H9 (cell line): ENCODE measurements at regions not wholly inside any gene's neighbourhood (a gene's known extent, or its start where the extent isn't known, plus 50 kb on each side); places are given as distances from the start of the nearest gene placed in this dataset.

Experiments
- DNase-seq: peaks from one replicate; pipeline ENCODE4 v3.0.0-alpha.2; 2017
- H2AFZ ChIP-seq: one replicate; pipeline ENCODE4 v1.6.1; 2013; ENCODE audit warnings: mild to moderate bottlenecking, low read length, control low read depth, moderate library complexity
- H2AK5ac ChIP-seq: 2 replicates; pipeline ENCODE4 v1.6.1; 2013; ENCODE audit warnings: low read length, control low read depth, mixed read lengths; ENCODE audit not compliant: insufficient read length
- H2BK120ac ChIP-seq: one replicate; pipeline ENCODE4 v1.6.1; 2013; ENCODE audit warnings: low read depth, mild to moderate bottlenecking, low read length, control low read depth, inconsistent platforms; ENCODE audit not compliant: poor library complexity, severe bottlenecking
- H2BK12ac ChIP-seq: 2 replicates; pipeline ENCODE4 v1.6.1; 2013; ENCODE audit warnings: low read length, control low read depth, mixed read lengths, low read depth; ENCODE audit not compliant: insufficient read length
- H2BK15ac ChIP-seq: 2 replicates; pipeline ENCODE4 v1.6.1; 2013; ENCODE audit warnings: low read depth, low read length, control low read depth
- H2BK20ac ChIP-seq: one replicate; pipeline ENCODE4 v1.6.1; 2013; ENCODE audit warnings: low read depth, mild to moderate bottlenecking, low read length, control low read depth, inconsistent platforms; ENCODE audit not compliant: poor library complexity, severe bottlenecking
- H2BK5ac ChIP-seq: 2 replicates; pipeline ENCODE4 v1.6.1; 2013; ENCODE audit warnings: low read length, control low read depth, mixed read lengths; ENCODE audit not compliant: insufficient read length
- H3K14ac ChIP-seq: 2 replicates; pipeline ENCODE4 v1.6.1; 2013; ENCODE audit warnings: low read length, control low read depth; ENCODE audit not compliant: insufficient read depth
- H3K18ac ChIP-seq: 2 replicates; pipeline ENCODE4 v1.6.1; 2013; ENCODE audit warnings: low read depth, mild to moderate bottlenecking, mixed read lengths, low read length, control low read depth; ENCODE audit not compliant: insufficient read length
- H3K23ac ChIP-seq: 2 replicates; pipeline ENCODE4 v1.6.1; 2013; ENCODE audit warnings: low read length, control low read depth, mixed read lengths, low read depth; ENCODE audit not compliant: insufficient read length
- H3K23me2 ChIP-seq: 2 replicates; pipeline ENCODE4 v1.6.1; 2013; ENCODE audit warnings: low read depth, mild to moderate bottlenecking, mixed read lengths, low read length, control low read depth; ENCODE audit not compliant: insufficient read length, poor library complexity, severe bottlenecking
- H3K27ac ChIP-seq: 2 replicates; pipeline ENCODE4 v1.5.1; 2013; ENCODE audit warnings: low read length, control low read depth, mixed read lengths, low read depth; ENCODE audit not compliant: insufficient read length
- H3K27me3 ChIP-seq: 2 replicates; pipeline ENCODE4 v1.6.1; 2013; ENCODE audit warnings: low read length, control low read depth, inconsistent platforms; ENCODE audit not compliant: insufficient read depth
- H3K4ac ChIP-seq: 2 replicates; pipeline ENCODE4 v1.6.1; 2013; ENCODE audit warnings: low read depth, mild to moderate bottlenecking, control low read depth, inconsistent platforms, low read length, moderate library complexity
- H3K4me1 ChIP-seq: 2 replicates; pipeline ENCODE4 v1.6.1; 2013; ENCODE audit warnings: low read length, control low read depth, inconsistent platforms; ENCODE audit not compliant: insufficient read depth
- H3K4me2 ChIP-seq: 2 replicates; pipeline ENCODE4 v1.6.1; 2013; ENCODE audit warnings: low read length, control low read depth, mixed read lengths; ENCODE audit not compliant: insufficient read length, insufficient read depth
- H3K56ac ChIP-seq: 2 replicates; pipeline ENCODE4 v1.6.1; 2013; ENCODE audit warnings: low read depth, mild to moderate bottlenecking, mixed read lengths, low read length, control low read depth; ENCODE audit not compliant: insufficient read length
- H3K79me1 ChIP-seq: 2 replicates; pipeline ENCODE4 v1.6.1; 2013; ENCODE audit warnings: low read depth, mild to moderate bottlenecking, moderate library complexity, low read length, control low read depth, inconsistent platforms; ENCODE audit not compliant: insufficient read depth, poor library complexity, severe bottlenecking
- H3K79me2 ChIP-seq: 2 replicates; pipeline ENCODE4 v1.6.1; 2013; ENCODE audit warnings: low read length, control low read depth, inconsistent platforms; ENCODE audit not compliant: insufficient read depth
- H3K9ac ChIP-seq: 2 replicates; pipeline ENCODE4 v1.6.1; 2013; ENCODE audit warnings: low read length, control low read depth, mixed read lengths; ENCODE audit not compliant: insufficient read length; ENCODE audit errors: extremely low read depth
- H3K9me3 ChIP-seq: one replicate; pipeline ENCODE4 v1.6.1; 2013; ENCODE audit warnings: low read depth, low read length, inconsistent platforms; ENCODE audit not compliant: control insufficient read depth
- H3T11ph ChIP-seq: one replicate; pipeline ENCODE4 v1.6.1; 2013; ENCODE audit warnings: mild to moderate bottlenecking, low read length, control low read depth, inconsistent platforms
- H4K20me1 ChIP-seq: one replicate; pipeline ENCODE4 v1.6.1; 2013; ENCODE audit not compliant: control insufficient read depth, insufficient read length, insufficient read depth
- H4K5ac ChIP-seq: 2 replicates; pipeline ENCODE4 v1.6.1; 2013; ENCODE audit warnings: low read depth, mild to moderate bottlenecking, mixed read lengths, low read length, control low read depth; ENCODE audit not compliant: insufficient read length
- H4K8ac ChIP-seq: replicated peaks from 2 replicates; pipeline ENCODE4 v1.6.1; 2013; ENCODE audit warnings: low read length, control low read depth, mixed read lengths, low read depth; ENCODE audit not compliant: insufficient read length
- H4K91ac ChIP-seq: 2 replicates; pipeline ENCODE4 v1.6.1; 2013; ENCODE audit warnings: low read depth, mild to moderate bottlenecking, moderate library complexity, mixed read lengths, low read length, control low read depth; ENCODE audit not compliant: insufficient read length
- H3K27ac Mint-ChIP-seq, 3 experiments: 2 replicates in 2 of 3; 3 replicates in 1 of 3; pipeline ENCODE4 v1.8.0; 2020 to 2021; ENCODE audit warnings: mixed read lengths in 3 of 3, mild to moderate bottlenecking in 1 of 3, moderate library complexity in 1 of 3
- H3K27me3 Mint-ChIP-seq: 2 replicates; pipeline ENCODE4 v1.8.0; 2021; ENCODE audit warnings: low read depth, mild to moderate bottlenecking, moderate library complexity, mixed read lengths
- H3K36me3 Mint-ChIP-seq, 3 experiments: 2 replicates in 2 of 3; 3 replicates in 1 of 3; pipeline ENCODE4 v1.8.0; 2020 to 2021; ENCODE audit warnings: low read depth in 3 of 3, mixed read lengths in 3 of 3; ENCODE audit not compliant: insufficient read depth in 1 of 3
- H3K4me1 Mint-ChIP-seq, 2 experiments: 2 replicates each; pipeline ENCODE4 v1.8.0; 2020; ENCODE audit warnings: mixed read lengths in 2 of 2
- H3K4me3 Mint-ChIP-seq, 2 experiments: 2 replicates in 1 of 2; 3 replicates in 1 of 2; pipeline ENCODE4 v1.8.0; 2020 to 2021; ENCODE audit warnings: mild to moderate bottlenecking in 2 of 2, mixed read lengths in 2 of 2, moderate library complexity in 1 of 2
- H3K9me3 Mint-ChIP-seq, 2 experiments: 2 replicates in 1 of 2; 3 replicates in 1 of 2; pipeline ENCODE4 v1.8.0; 2020; ENCODE audit warnings: mild to moderate bottlenecking in 2 of 2, mixed read lengths in 2 of 2, moderate library complexity in 1 of 2
- whole genome bisulfite sequencing: extraction: QIAGEN DNeasy Blood & Tissue Kit; methylation state at CpG from one replicate; pipeline ENCODE4 v1.1.7; 2013; ENCODE audit warnings: missing lambda C conversion rate, low lambda C conversion rate, mixed read lengths; ENCODE audit not compliant: insufficient read length; ENCODE audit errors: extremely low coverage; 5-methylcytosine and 5-hydroxymethylcytosine counted together
- TF ChIP-seq, protein P1 (sequence below): fragments of 200-600 bp; sonication (generic); conservative IDR thresholded peaks from 3 replicates; pipeline ENCODE4 v1.8.0; 2021; ENCODE audit warnings: antibody characterized with exemption, mild to moderate bottlenecking

DNA sequence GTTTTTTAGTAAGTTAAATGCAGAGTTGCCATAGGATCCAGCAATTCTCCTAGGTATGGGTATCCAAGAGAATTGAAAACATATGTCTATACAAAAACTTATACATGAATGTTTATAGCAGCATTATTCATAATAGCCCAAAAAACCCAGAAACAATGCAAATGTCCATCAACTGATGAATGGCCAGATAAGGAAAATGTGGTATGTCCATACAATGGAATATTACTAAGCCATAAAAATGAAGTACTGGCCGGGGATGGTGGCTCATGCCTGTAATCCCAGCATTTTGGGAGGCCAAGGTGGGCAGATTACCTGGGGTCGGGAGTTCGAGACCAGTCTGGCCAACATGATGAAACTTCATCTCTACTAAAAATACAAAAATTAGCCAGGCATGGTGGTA lies 156.1 kb upstream of the PSMD7 start:
- H3K18ac ChIP-seq: no peak overlapping the region
- no peak overlapping the region for H3K4ac ChIP-seq
- no peaks in the 10 kb centered on the region for H3K79me1 ChIP-seq
- H3K27ac ChIP-seq: no peak overlapping the region
- no peak overlapping the region for H2AK5ac ChIP-seq
- H2BK12ac ChIP-seq: no peak overlapping the region
- H2BK120ac ChIP-seq: no peak overlapping the region
- H3K23me2 ChIP-seq: no peaks in the 10 kb centered on the region
- H4K20me1 ChIP-seq: no peaks in the 10 kb centered on the region
- H3K9me3 Mint-ChIP-seq: peaks cover 21 to 23% of the 10 kb centered on the region in 2 experiments
- H3K4me1 ChIP-seq: no peaks in the 10 kb centered on the region
- H4K91ac ChIP-seq: no peak overlapping the region
- no peak overlapping the region for H2BK20ac ChIP-seq
- no peak overlapping the region for H2AFZ ChIP-seq
- H2BK15ac ChIP-seq: no peak overlapping the region
- no peaks in the 10 kb centered on the region for H3K79me2 ChIP-seq
- no peak overlapping the region for H2BK5ac ChIP-seq
- H3T11ph ChIP-seq: no peak overlapping the region
- no peaks in the 10 kb centered on the region for H3K4me1 Mint-ChIP-seq
- no peak overlapping the region for H4K8ac ChIP-seq
- no peak for DNase-seq
- no peaks in the 10 kb centered on the region for H3K27me3 ChIP-seq
- no peaks in the 10 kb centered on the region for H3K9me3 ChIP-seq
- no peak overlapping the region for H3K23ac ChIP-seq
- no peak overlapping the region for H3K56ac ChIP-seq
- WGBS: no CpG with 5 or more reads among the region's 3 CpGs
- no peak overlapping the region for H3K4me3 Mint-ChIP-seq
- no peak overlapping the region for H3K14ac ChIP-seq
- H3K27ac Mint-ChIP-seq: no peak overlapping the region
- no peak overlapping the region for H3K9ac ChIP-seq
- no peak overlapping the region for H4K5ac ChIP-seq
- H3K36me3 Mint-ChIP-seq: peaks cover 0 to 18% (median 15%) of the 10 kb centered on the region in 3 experiments; a peak in 5 of 7 replicates
- peaks cover 2% of the 10 kb centered on the region; the same call in 1 of the 2 replicates for H3K27me3 Mint-ChIP-seq
- H3K4me2 ChIP-seq: no peak overlapping the region
- TF ChIP-seq, protein P1, sequence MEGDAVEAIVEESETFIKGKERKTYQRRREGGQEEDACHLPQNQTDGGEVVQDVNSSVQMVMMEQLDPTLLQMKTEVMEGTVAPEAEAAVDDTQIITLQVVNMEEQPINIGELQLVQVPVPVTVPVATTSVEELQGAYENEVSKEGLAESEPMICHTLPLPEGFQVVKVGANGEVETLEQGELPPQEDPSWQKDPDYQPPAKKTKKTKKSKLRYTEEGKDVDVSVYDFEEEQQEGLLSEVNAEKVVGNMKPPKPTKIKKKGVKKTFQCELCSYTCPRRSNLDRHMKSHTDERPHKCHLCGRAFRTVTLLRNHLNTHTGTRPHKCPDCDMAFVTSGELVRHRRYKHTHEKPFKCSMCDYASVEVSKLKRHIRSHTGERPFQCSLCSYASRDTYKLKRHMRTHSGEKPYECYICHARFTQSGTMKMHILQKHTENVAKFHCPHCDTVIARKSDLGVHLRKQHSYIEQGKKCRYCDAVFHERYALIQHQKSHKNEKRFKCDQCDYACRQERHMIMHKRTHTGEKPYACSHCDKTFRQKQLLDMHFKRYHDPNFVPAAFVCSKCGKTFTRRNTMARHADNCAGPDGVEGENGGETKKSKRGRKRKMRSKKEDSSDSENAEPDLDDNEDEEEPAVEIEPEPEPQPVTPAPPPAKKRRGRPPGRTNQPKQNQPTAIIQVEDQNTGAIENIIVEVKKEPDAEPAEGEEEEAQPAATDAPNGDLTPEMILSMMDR: no peak
